IMR-90 (cell line): ENCODE measurements at regions not wholly inside any gene's neighbourhood (a gene's known extent, or its start where the extent isn't known, plus 50 kb on each side); places are given as distances from the start of the nearest gene placed in this dataset.

Source experiments
- CHD1 ChIP-seq: IDR thresholded peaks from 2 replicates; pipeline ENCODE4 v1.6.1; 2012; ENCODE audit warnings: low read depth, low read length, improper control_type of control experiment
- CTCF ChIP-seq: conservative IDR thresholded peaks from 2 replicates; pipeline ENCODE4 v1.5.1; 2012; ENCODE audit warnings: mild to moderate bottlenecking, low read depth, low read length, improper control_type of control experiment
- POLR2A ChIP-seq: IDR thresholded peaks from 2 replicates; pipeline ENCODE4 v1.6.1; 2012; ENCODE audit warnings: mild to moderate bottlenecking, low read depth, low read length
- SMC3 ChIP-seq: fragments of 150-350 bp; IDR thresholded peaks from 2 replicates; pipeline ENCODE4 v1.6.1; 2016; ENCODE audit warnings: low read depth, mild to moderate bottlenecking, antibody characterized with exemption, low read length, moderate library complexity

- no peak for TF ChIP-seq POLR2A
- TF ChIP-seq CTCF: no peak
- no peak for TF ChIP-seq SMC3
- no peak for TF ChIP-seq CHD1
Measured at GRCh38 chr10:7480742-7481367, 70.0 kb upstream of the SFMBT2 start.
